Adrenal gland (tissue), 5 donors: ENCODE measurements at regions not wholly inside any gene's neighbourhood (a gene's known extent, or its start where the extent isn't known, plus 50 kb on each side); places are given as distances from the start of the nearest gene placed in this dataset.

Experiments
- CTCF ChIP-seq, 6 experiments: fragments of 450-650 bp in 4 of 6; fragments of 200-600 bp in 2 of 6; sonication (generic) in 1 of 6; IDR thresholded peaks; 1 replicate in 5 of 6; 2 replicates in 1 of 6; pipeline versions ENCODE4 v1.5.1 to v1.8.0; 2016 to 2021; ENCODE audit warnings: antibody characterized with exemption in 6 of 6, mild to moderate bottlenecking in 2 of 6, moderate library complexity in 1 of 6
- POLR2A ChIP-seq, 2 donors: fragments of 450-650 bp; IDR thresholded peaks; one replicate each; pipeline ENCODE4 v1.6.1; 2017; ENCODE audit warnings: antibody characterized with exemption in 2 of 2, mild to moderate bottlenecking in 2 of 2, moderate library complexity in 1 of 2
- donor health status: DM: no; HTN: no; CAD: no.

GRCh38 chr1:194047921-194048320 lies 861.5 kb upstream of the B3GALT2 start:
- TF ChIP-seq POLR2A (IDR thresholded peaks at IDR 0.05): no peak
- no peak for TF ChIP-seq CTCF (IDR thresholded peaks at IDR 0.05)
